ENCODE measurements at regions not wholly inside any gene's neighbourhood (a gene's known extent, or its start where the extent isn't known, plus 50 kb on each side); places are given as distances from the start of the nearest gene placed in this dataset.

- TF ChIP-seq CTCF (IDR thresholded peaks at IDR 0.05; ENCODE audit: low read depth, low read length) (no peak), POLR2A (IDR thresholded peaks at IDR 0.05; ENCODE audit: extremely low read depth, insufficient read length) (no peak), MYC (IDR thresholded peaks at IDR 0.05; ENCODE audit: low read depth, low read length) (no peak)
Measured at GRCh38 chr9:26643826-26644225, 248.8 kb downstream of the CAAP1 start.
